ENCODE measurements at regions not wholly inside any gene's neighbourhood (a gene's known extent, or its start where the extent isn't known, plus 50 kb on each side); places are given as distances from the start of the nearest gene placed in this dataset.

GRCh38 chr18:10386956-10387355, 67.5 kb upstream of the APCDD1 start:
- DNase-seq (ENCODE audit: low spot score) = no peak
- Mint-ChIP-seq H3K36me3 (ENCODE audit: low read depth) (no peaks in the 10 kb centered on the region), H3K9me3 (no peaks in the 10 kb centered on the region), H3K27ac (no peak overlapping the region), H3K4me3 (no peak overlapping the region), H3K4me1 (ENCODE audit: low read depth) (peaks cover 9% of the 10 kb centered on the region), H3K27me3 (ENCODE audit: insufficient read depth) (peaks cover 20% of the 10 kb centered on the region)
- intact Hi-C loops (cut with micrococcal nuclease) = no loop called here

GRCh38 chr18:10387399-10387798, 67.0 kb upstream of the APCDD1 start:
- Mint-ChIP-seq H3K4me3 (no peak overlapping the region), H3K4me1 (ENCODE audit: low read depth) (peaks cover 14% of the 10 kb centered on the region), H3K27me3 (ENCODE audit: insufficient read depth) (peaks cover 20% of the 10 kb centered on the region), H3K27ac (no peak overlapping the region), H3K36me3 (ENCODE audit: low read depth) (no peaks in the 10 kb centered on the region), H3K9me3 (no peaks in the 10 kb centered on the region)
- no peak for DNase-seq (ENCODE audit: low spot score)
- intact Hi-C loops (cut with micrococcal nuclease) = no loop called here

GRCh38 chr18:10388373-10388772, 66.1 kb upstream of the APCDD1 start:
- intact Hi-C loops (cut with micrococcal nuclease) = no loop called here
- H3K4me1 Mint-ChIP-seq (ENCODE audit: low read depth) = peaks cover 19% of the 10 kb centered on the region
- H3K27me3 Mint-ChIP-seq (ENCODE audit: insufficient read depth) = peaks cover 20% of the 10 kb centered on the region
- H3K27ac Mint-ChIP-seq = no peak overlapping the region
- no peaks in the 10 kb centered on the region for H3K36me3 Mint-ChIP-seq (ENCODE audit: low read depth)
- no peaks in the 10 kb centered on the region for H3K9me3 Mint-ChIP-seq
- DNase-seq (ENCODE audit: low spot score) = no peak
- H3K4me3 Mint-ChIP-seq = no peak overlapping the region

GRCh38 chr18:10391506-10391905, 62.9 kb upstream of the APCDD1 start:
- Mint-ChIP-seq H3K27me3 (ENCODE audit: insufficient read depth) (peaks cover 21% of the 10 kb centered on the region), H3K4me1 (ENCODE audit: low read depth) (peaks cover 19% of the 10 kb centered on the region), H3K36me3 (ENCODE audit: low read depth) (no peaks in the 10 kb centered on the region), H3K27ac (no peak overlapping the region), H3K9me3 (no peaks in the 10 kb centered on the region), H3K4me3 (no peak overlapping the region)
- no peak for DNase-seq (ENCODE audit: low spot score)
- intact Hi-C loops (cut with micrococcal nuclease) = loop anchor here (10.0 kb wide), 1 partner anchor 417 kb away; no protein-coding TSS in a partner anchor

GRCh38 chr18:10397004-10397403, 57.4 kb upstream of the APCDD1 start:
- no peak for DNase-seq (ENCODE audit: low spot score)
- intact Hi-C loops (cut with micrococcal nuclease) = loop anchor here (10.0 kb wide), 1 partner anchor 422 kb away; no protein-coding TSS in a partner anchor
- H3K4me1 Mint-ChIP-seq (ENCODE audit: low read depth) = peaks cover 9% of the 10 kb centered on the region
- H3K4me3 Mint-ChIP-seq = no peak overlapping the region
- H3K36me3 Mint-ChIP-seq (ENCODE audit: low read depth) = no peaks in the 10 kb centered on the region
- peaks cover 9% of the 10 kb centered on the region for H3K27me3 Mint-ChIP-seq (ENCODE audit: insufficient read depth)
- no peaks in the 10 kb centered on the region for H3K9me3 Mint-ChIP-seq
- no peak overlapping the region for H3K27ac Mint-ChIP-seq

GRCh38 chr18:10398571-10398970, 55.9 kb upstream of the APCDD1 start:
- H3K36me3 Mint-ChIP-seq (ENCODE audit: low read depth) = no peaks in the 10 kb centered on the region
- no peaks in the 10 kb centered on the region for H3K9me3 Mint-ChIP-seq
- H3K4me3 Mint-ChIP-seq = no peak overlapping the region
- no peak for DNase-seq (ENCODE audit: low spot score)
- intact Hi-C loops (cut with micrococcal nuclease) = loop anchor here (10.0 kb wide), 1 partner anchor 424 kb away; no protein-coding TSS in a partner anchor
- H3K27ac Mint-ChIP-seq = no peak overlapping the region
- H3K4me1 Mint-ChIP-seq (ENCODE audit: low read depth) = no peaks in the 10 kb centered on the region
- peaks cover 9% of the 10 kb centered on the region for H3K27me3 Mint-ChIP-seq (ENCODE audit: insufficient read depth)

- Mint-ChIP-seq H3K27me3 (ENCODE audit: insufficient read depth) (peaks cover 10% of the 10 kb centered on the region), H3K36me3 (ENCODE audit: low read depth) (no peaks in the 10 kb centered on the region), H3K4me1 (ENCODE audit: low read depth) (no peaks in the 10 kb centered on the region), H3K4me3 (no peak overlapping the region), H3K9me3 (no peaks in the 10 kb centered on the region), H3K27ac (no peak overlapping the region)
- DNase-seq (ENCODE audit: low spot score) = no peak
- intact Hi-C loops (cut with micrococcal nuclease) = loop anchor here (10.0 kb wide), 1 partner anchor 425 kb away; no protein-coding TSS in a partner anchor
Observed at GRCh38 chr18:10399465-10399864, 55.0 kb upstream of the APCDD1 start.

- H3K27ac Mint-ChIP-seq = no peak overlapping the region
- DNase-seq (ENCODE audit: low spot score) = no peak
- H3K27me3 Mint-ChIP-seq (ENCODE audit: insufficient read depth) = peaks cover 13% of the 10 kb centered on the region
- no peaks in the 10 kb centered on the region for H3K36me3 Mint-ChIP-seq (ENCODE audit: low read depth)
- no peaks in the 10 kb centered on the region for H3K9me3 Mint-ChIP-seq
- H3K4me1 Mint-ChIP-seq (ENCODE audit: low read depth) = no peaks in the 10 kb centered on the region
- no peak overlapping the region for H3K4me3 Mint-ChIP-seq
- intact Hi-C loops (cut with micrococcal nuclease) = no loop called here
Observed at GRCh38 chr18:10400534-10401307, 53.7 kb upstream of the APCDD1 start.

GRCh38 chr18:10401521-10401920, 52.9 kb upstream of the APCDD1 start:
- intact Hi-C loops (cut with micrococcal nuclease) = no loop called here
- H3K27me3 Mint-ChIP-seq (ENCODE audit: insufficient read depth) = peaks cover 12% of the 10 kb centered on the region
- H3K4me3 Mint-ChIP-seq = no peak overlapping the region
- no peaks in the 10 kb centered on the region for H3K9me3 Mint-ChIP-seq
- H3K27ac Mint-ChIP-seq = no peak overlapping the region
- H3K36me3 Mint-ChIP-seq (ENCODE audit: low read depth) = no peaks in the 10 kb centered on the region
- H3K4me1 Mint-ChIP-seq (ENCODE audit: low read depth) = no peaks in the 10 kb centered on the region
- no peak for DNase-seq (ENCODE audit: low spot score)

- intact Hi-C loops (cut with micrococcal nuclease) = no loop called here
- Mint-ChIP-seq H3K9me3 (no peaks in the 10 kb centered on the region), H3K4me3 (no peak overlapping the region), H3K4me1 (ENCODE audit: low read depth) (no peaks in the 10 kb centered on the region), H3K36me3 (ENCODE audit: low read depth) (no peaks in the 10 kb centered on the region), H3K27me3 (ENCODE audit: insufficient read depth) (peaks cover 12% of the 10 kb centered on the region), H3K27ac (no peak overlapping the region)
- no peak for DNase-seq (ENCODE audit: low spot score)
Observed at GRCh38 chr18:10401930-10402329, 52.5 kb upstream of the APCDD1 start.

- Mint-ChIP-seq H3K4me3 (no peak overlapping the region), H3K27me3 (ENCODE audit: insufficient read depth) (peaks cover 12% of the 10 kb centered on the region), H3K36me3 (ENCODE audit: low read depth) (no peaks in the 10 kb centered on the region), H3K4me1 (ENCODE audit: low read depth) (no peaks in the 10 kb centered on the region), H3K9me3 (no peaks in the 10 kb centered on the region), H3K27ac (no peak overlapping the region)
- no peak for DNase-seq (ENCODE audit: low spot score)
- intact Hi-C loops (cut with micrococcal nuclease) = no loop called here
Observed at GRCh38 chr18:10402871-10403559, 51.4 kb upstream of the APCDD1 start.

GRCh38 chr18:10403708-10404107, 50.7 kb upstream of the APCDD1 start:
- Mint-ChIP-seq H3K27ac (no peak overlapping the region), H3K4me3 (no peak overlapping the region), H3K4me1 (ENCODE audit: low read depth) (no peaks in the 10 kb centered on the region), H3K36me3 (ENCODE audit: low read depth) (no peaks in the 10 kb centered on the region), H3K9me3 (no peaks in the 10 kb centered on the region), H3K27me3 (ENCODE audit: insufficient read depth) (peaks cover 12% of the 10 kb centered on the region)
- intact Hi-C loops (cut with micrococcal nuclease) = no loop called here
- no peak for DNase-seq (ENCODE audit: low spot score)

GRCh38 chr18:10404168-10404567, 50.3 kb upstream of the APCDD1 start:
- DNase-seq (ENCODE audit: low spot score) = no peak
- H3K27ac Mint-ChIP-seq = no peak overlapping the region
- no peaks in the 10 kb centered on the region for H3K36me3 Mint-ChIP-seq (ENCODE audit: low read depth)
- no peak overlapping the region for H3K4me3 Mint-ChIP-seq
- no peaks in the 10 kb centered on the region for H3K4me1 Mint-ChIP-seq (ENCODE audit: low read depth)
- H3K27me3 Mint-ChIP-seq (ENCODE audit: insufficient read depth) = peaks cover 12% of the 10 kb centered on the region
- intact Hi-C loops (cut with micrococcal nuclease) = no loop called here
- H3K9me3 Mint-ChIP-seq = no peaks in the 10 kb centered on the region
